Skeletal muscle tissue (tissue), 3 donors: ENCODE measurements at regions not wholly inside any gene's neighbourhood (a gene's known extent, or its start where the extent isn't known, plus 50 kb on each side); places are given as distances from the start of the nearest gene placed in this dataset.

Experiments
- H3K27ac ChIP-seq: one replicate; pipeline ENCODE4 v1.7.0; 2013; ENCODE audit warnings: mild to moderate bottlenecking, low read depth, low read length, inconsistent platforms
- H3K27me3 ChIP-seq, 3 donors: one replicate each; pipeline ENCODE4 v1.7.0; 2013; ENCODE audit warnings: low read length in 3 of 3; ENCODE audit not compliant: control insufficient read depth in 3 of 3, insufficient read depth in 3 of 3
- H3K36me3 ChIP-seq, 3 donors: one replicate each; pipeline ENCODE4 v1.7.0; 2013; ENCODE audit warnings: low read length in 3 of 3; ENCODE audit not compliant: control insufficient read depth in 3 of 3, insufficient read depth in 3 of 3
- H3K4me1 ChIP-seq, 3 donors: one replicate each; pipeline ENCODE4 v1.7.0; 2013; ENCODE audit warnings: low read length in 3 of 3, mild to moderate bottlenecking in 3 of 3; ENCODE audit not compliant: control insufficient read depth in 3 of 3, insufficient read depth in 3 of 3
- H3K4me3 ChIP-seq, 3 donors: one replicate each; pipeline ENCODE4 v1.7.0; 2013; ENCODE audit warnings: low read length in 3 of 3
- H3K9ac ChIP-seq, 3 donors: one replicate each; pipeline ENCODE4 v1.7.0; 2013; ENCODE audit warnings: low read length in 3 of 3, mild to moderate bottlenecking in 3 of 3, moderate library complexity in 2 of 3, low read depth in 1 of 3
- H3K9me3 ChIP-seq, 3 donors: one replicate each; pipeline ENCODE4 v1.7.0; 2013; ENCODE audit warnings: low read length in 3 of 3; ENCODE audit not compliant: control insufficient read depth in 3 of 3
- donor health status: Osteomylitis.

GRCh38 chr1:172751683-172752082, 92.8 kb downstream of the FASLG start:
- Histone ChIP-seq H3K4me1 (no peaks in the 10 kb centered on the region), H3K36me3 (no peaks in the 10 kb centered on the region), H3K27ac (no peak overlapping the region), H3K4me3 (no peak overlapping the region), H3K9ac (no peak overlapping the region), H3K9me3 (no peaks in the 10 kb centered on the region), H3K27me3 (no peaks in the 10 kb centered on the region)

- no peak overlapping the region for H3K4me3 ChIP-seq
- no peaks in the 10 kb centered on the region for H3K36me3 ChIP-seq
- H3K4me1 ChIP-seq = no peaks in the 10 kb centered on the region
- no peak overlapping the region for H3K9ac ChIP-seq
- no peak overlapping the region for H3K27ac ChIP-seq
- no peaks in the 10 kb centered on the region for H3K27me3 ChIP-seq
- no peaks in the 10 kb centered on the region for H3K9me3 ChIP-seq
Observed at GRCh38 chr1:172753964-172754363, 95.1 kb downstream of the FASLG start.

- Histone ChIP-seq H3K9me3 (no peaks in the 10 kb centered on the region), H3K27me3 (no peaks in the 10 kb centered on the region), H3K4me1 (no peaks in the 10 kb centered on the region), H3K36me3 (no peaks in the 10 kb centered on the region), H3K9ac (no peak overlapping the region), H3K27ac (no peak overlapping the region), H3K4me3 (no peak overlapping the region)
Observed at GRCh38 chr1:172754609-172755008, 95.7 kb downstream of the FASLG start.

GRCh38 chr1:172755099-172755498, 96.2 kb downstream of the FASLG start:
- no peaks in the 10 kb centered on the region for H3K9me3 ChIP-seq
- H3K4me3 ChIP-seq = no peak overlapping the region
- H3K27me3 ChIP-seq = no peaks in the 10 kb centered on the region
- no peak overlapping the region for H3K27ac ChIP-seq
- H3K36me3 ChIP-seq = no peaks in the 10 kb centered on the region
- H3K4me1 ChIP-seq = no peaks in the 10 kb centered on the region
- H3K9ac ChIP-seq = no peak overlapping the region

GRCh38 chr1:172756024-172756423, 97.1 kb downstream of the FASLG start:
- no peaks in the 10 kb centered on the region for H3K36me3 ChIP-seq

GRCh38 chr1:172758259-172758658, 99.4 kb downstream of the FASLG start:
- Histone ChIP-seq H3K27ac (no peak overlapping the region), H3K27me3 (no peaks in the 10 kb centered on the region), H3K36me3 (no peaks in the 10 kb centered on the region), H3K9me3 (no peaks in the 10 kb centered on the region), H3K4me1 (no peaks in the 10 kb centered on the region), H3K4me3 (no peak overlapping the region), H3K9ac (no peak overlapping the region)

More at GRCh38 chr1:172756024-172756423, 97.1 kb downstream of the FASLG start:
- H3K9me3 ChIP-seq = no peaks in the 10 kb centered on the region
- H3K4me1 ChIP-seq = no peaks in the 10 kb centered on the region
- no peaks in the 10 kb centered on the region for H3K27me3 ChIP-seq
- no peak overlapping the region for H3K4me3 ChIP-seq
- no peak overlapping the region for H3K27ac ChIP-seq
- H3K9ac ChIP-seq = no peak overlapping the region

GRCh38 chr1:172760121-172760520, 101.2 kb downstream of the FASLG start:
- Histone ChIP-seq H3K4me3 (no peak overlapping the region), H3K27ac (no peak overlapping the region), H3K27me3 (no peaks in the 10 kb centered on the region), H3K36me3 (no peaks in the 10 kb centered on the region), H3K9me3 (no peaks in the 10 kb centered on the region), H3K4me1 (no peaks in the 10 kb centered on the region), H3K9ac (no peak overlapping the region)

GRCh38 chr1:172761581-172762486, 102.9 kb downstream of the FASLG start:
- H3K9me3 ChIP-seq = no peaks in the 10 kb centered on the region
- no peaks in the 10 kb centered on the region for H3K36me3 ChIP-seq
- H3K27me3 ChIP-seq = no peaks in the 10 kb centered on the region
- no peak overlapping the region for H3K27ac ChIP-seq
- no peaks in the 10 kb centered on the region for H3K4me1 ChIP-seq
- H3K9ac ChIP-seq = no peak overlapping the region
- no peak overlapping the region for H3K4me3 ChIP-seq

- H3K36me3 ChIP-seq = no peaks in the 10 kb centered on the region
Observed at GRCh38 chr1:172763057-172763456, 104.2 kb downstream of the FASLG start.

GRCh38 chr1:172764378-172764777, 105.5 kb downstream of the FASLG start:
- H3K36me3 ChIP-seq = no peaks in the 10 kb centered on the region
- H3K4me1 ChIP-seq = no peaks in the 10 kb centered on the region
- no peak overlapping the region for H3K27ac ChIP-seq
- no peak overlapping the region for H3K9ac ChIP-seq
- H3K4me3 ChIP-seq = no peak overlapping the region
- H3K9me3 ChIP-seq = no peaks in the 10 kb centered on the region
- H3K27me3 ChIP-seq = no peaks in the 10 kb centered on the region

More at GRCh38 chr1:172763057-172763456, 104.2 kb downstream of the FASLG start:
- no peaks in the 10 kb centered on the region for H3K4me1 ChIP-seq
- H3K9ac ChIP-seq = no peak overlapping the region
- no peaks in the 10 kb centered on the region for H3K9me3 ChIP-seq
- H3K4me3 ChIP-seq = no peak overlapping the region
- H3K27me3 ChIP-seq = no peaks in the 10 kb centered on the region
- H3K27ac ChIP-seq = no peak overlapping the region
